ENCODE measurements at regions not wholly inside any gene's neighbourhood (a gene's known extent, or its start where the extent isn't known, plus 50 kb on each side); places are given as distances from the start of the nearest gene placed in this dataset.
"Not testable (repeated sequence)": the region's sequence is repeated elsewhere in the genome, so short reads cannot be mapped to it uniquely, and the experiment has no call there.

- no peak for ATAC-seq
These were observed 186.6 kb downstream of the SOX3 start for GRCh38 chrX:140318296-140318695.

- ATAC-seq, result no peak
These were observed 187.4 kb downstream of the SOX3 start for GRCh38 chrX:140317462-140317861.

- ATAC-seq, result no peak
These were observed 205.7 kb downstream of the SOX3 start for GRCh38 chrX:140298960-140299825.

- ATAC-seq, result no peak
These were observed 207.6 kb downstream of the SOX3 start for GRCh38 chrX:140297273-140297672.

GRCh38 chrX:140292961-140293360 is 211.9 kb downstream of the SOX3 start:
- no peak for ATAC-seq

- ATAC-seq, result no peak
These were observed 212.7 kb downstream of the SOX3 start for GRCh38 chrX:140292188-140292587.

GRCh38 chrX:140274811-140275525 is 229.9 kb downstream of the SOX3 start:
- ATAC-seq, result no peak

- no peak for ATAC-seq
These were observed 230.9 kb downstream of the SOX3 start for GRCh38 chrX:140273921-140274320.

- no peak for ATAC-seq
These were observed 254.5 kb downstream of the SOX3 start for GRCh38 chrX:140250391-140250790.

- no peak for ATAC-seq
These were observed 255.8 kb downstream of the SOX3 start for GRCh38 chrX:140249088-140249487.

- ATAC-seq, result no peak
These were observed 263.9 kb upstream of the CXorf66 start for GRCh38 chrX:140229191-140229590.

GRCh38 chrX:140226037-140226436 is 260.7 kb upstream of the CXorf66 start:
- ATAC-seq, result not testable (repeated sequence)

- not testable (repeated sequence) for ATAC-seq
These were observed 250.6 kb upstream of the CXorf66 start for GRCh38 chrX:140215894-140216293.

- ATAC-seq, result not testable (repeated sequence)
These were observed 249.2 kb upstream of the CXorf66 start for GRCh38 chrX:140214518-140214917.

GRCh38 chrX:140206657-140207056 is 241.3 kb upstream of the CXorf66 start:
- no peak for ATAC-seq

- ATAC-seq, result no peak
These were observed 225.3 kb upstream of the CXorf66 start for GRCh38 chrX:140190441-140191108.

- ATAC-seq, result no peak
These were observed 215.3 kb upstream of the CXorf66 start for GRCh38 chrX:140180585-140180984.

GRCh38 chrX:140177821-140178220 is 212.5 kb upstream of the CXorf66 start:
- ATAC-seq, result no peak

- no peak for ATAC-seq
These were observed 207.1 kb upstream of the CXorf66 start for GRCh38 chrX:140172401-140172800.

- no peak for ATAC-seq
These were observed 202.2 kb upstream of the CXorf66 start for GRCh38 chrX:140167551-140167950.

GRCh38 chrX:140165849-140166248 is 200.5 kb upstream of the CXorf66 start:
- ATAC-seq, result no peak

- ATAC-seq, result no peak
These were observed 199.1 kb upstream of the CXorf66 start for GRCh38 chrX:140164391-140164790.

- ATAC-seq, result no peak
These were observed 198.2 kb upstream of the CXorf66 start for GRCh38 chrX:140163371-140164159.

All from activated CD4-positive, CD25-positive, alpha-beta regulatory T cell treated with anti-CD3 and anti-CD28 coated beads, Interleukin-2, amount 50 U/mL, for 24 hours (primary cell).